CD8-positive, alpha-beta memory T cell (primary cell): ENCODE measurements at regions not wholly inside any gene's neighbourhood (a gene's known extent, or its start where the extent isn't known, plus 50 kb on each side); places are given as distances from the start of the nearest gene placed in this dataset.

Experiments used
- CTCF ChIA-PET: fragments of 350-600 bp; sonication (Branson Sonifier 250); formaldehyde crosslinking; loops from one replicate; lab custom pipeline; 2021; ENCODE audit warnings: antibody characterized with exemption; lab: Charles Lee
- POLR2A ChIA-PET: fragments of 350-600 bp; sonication (Branson Sonifier 250); formaldehyde crosslinking; loops from one replicate; lab custom pipeline; 2021; ENCODE audit warnings: antibody characterized with exemption; lab: Charles Lee
- DNase-seq, 5 donors: peaks; one replicate each; pipeline versions ENCODE4 v3.0.0 to v3.0.0-alpha.2; 2020 to 2022; ENCODE audit warnings: mixed read lengths in 1 of 5
- H3K27ac ChIP-seq: one replicate; pipeline ENCODE4 v1.7.0; 2013; ENCODE audit warnings: low read depth, mild to moderate bottlenecking, low read length, moderate library complexity
- H3K27me3 ChIP-seq: 2 replicates; pipeline ENCODE4 v1.7.0; 2013; ENCODE audit warnings: low read length, mild to moderate bottlenecking; ENCODE audit not compliant: insufficient read depth, poor library complexity, severe bottlenecking
- H3K36me3 ChIP-seq: 2 replicates; pipeline ENCODE4 v1.7.0; 2013; ENCODE audit warnings: mild to moderate bottlenecking, low read length, moderate library complexity; ENCODE audit not compliant: insufficient read depth
- H3K4me1 ChIP-seq: 2 replicates; pipeline ENCODE4 v1.7.0; 2013; ENCODE audit warnings: mild to moderate bottlenecking, low read length, moderate library complexity; ENCODE audit not compliant: insufficient read depth
- H3K4me3 ChIP-seq: 2 replicates; pipeline ENCODE4 v1.7.0; 2013; ENCODE audit warnings: mild to moderate bottlenecking, low read length
- H3K9me3 ChIP-seq: 2 replicates; pipeline ENCODE4 v1.7.0; 2013; ENCODE audit warnings: mild to moderate bottlenecking, low read length
- H3K27ac Mint-ChIP-seq, 8 donors: one replicate each; pipeline ENCODE4 v1.8.0; 2020 to 2021; ENCODE audit warnings: mixed read lengths in 8 of 8, mild to moderate bottlenecking in 6 of 8, inconsistent platforms in 3 of 8, moderate library complexity in 3 of 8
- H3K27me3 Mint-ChIP-seq, 2 donors: one replicate each; pipeline ENCODE4 v1.8.0; 2020 to 2021; ENCODE audit warnings: mixed read lengths in 2 of 2, mild to moderate bottlenecking in 1 of 2, moderate library complexity in 1 of 2
- H3K36me3 Mint-ChIP-seq, 3 donors: one replicate each; pipeline ENCODE4 v1.8.0; 2020 to 2021; ENCODE audit warnings: mixed read lengths in 3 of 3, inconsistent platforms in 1 of 3, mild to moderate bottlenecking in 1 of 3
- H3K4me1 Mint-ChIP-seq, 3 donors: one replicate each; pipeline ENCODE4 v1.8.0; 2020 to 2021; ENCODE audit warnings: mixed read lengths in 3 of 3, inconsistent platforms in 1 of 3, mild to moderate bottlenecking in 1 of 3
- H3K4me3 Mint-ChIP-seq, 7 donors: one replicate each; pipeline ENCODE4 v1.8.0; 2020 to 2021; ENCODE audit warnings: mixed read lengths in 7 of 7, mild to moderate bottlenecking in 6 of 7, moderate library complexity in 4 of 7, inconsistent platforms in 2 of 7
- H3K9me3 Mint-ChIP-seq, 5 donors: one replicate each; pipeline ENCODE4 v1.8.0; 2020 to 2022; ENCODE audit warnings: mixed read lengths in 5 of 5, mild to moderate bottlenecking in 3 of 5, moderate library complexity in 2 of 5, inconsistent platforms in 1 of 5

- H3K4me1 ChIP-seq: peaks cover 4% of the 10 kb centered on the region
- peaks cover 0 to 2% (median 0%) of the 10 kb centered on the region in 3 donors for H3K36me3 Mint-ChIP-seq
- H3K4me1 Mint-ChIP-seq: peaks cover 8 to 11% (median 10%) of the 10 kb centered on the region in 3 donors
- no peaks in the 10 kb centered on the region for H3K9me3 ChIP-seq
- no peak for DNase-seq
- no peak overlapping the region for H3K27ac ChIP-seq
- CTCF ChIA-PET: no interaction called here
- H3K27me3 Mint-ChIP-seq: peaks cover 0 to 1% of the 10 kb centered on the region in 2 donors
- POLR2A ChIA-PET: no interaction called here
- H3K36me3 ChIP-seq: no peaks in the 10 kb centered on the region
- peaks cover 0 to 1% (median 0%) of the 10 kb centered on the region in 5 donors for H3K9me3 Mint-ChIP-seq
- H3K27ac Mint-ChIP-seq: no peak overlapping the region
- no peak overlapping the region for H3K4me3 ChIP-seq
- no peaks in the 10 kb centered on the region for H3K27me3 ChIP-seq
- no peak overlapping the region for H3K4me3 Mint-ChIP-seq
Observed at GRCh38 chr10:47053081-47053798, 142.0 kb downstream of the PTPN20 start.

GRCh38 chr10:47054974-47055373, 143.7 kb downstream of the PTPN20 start:
- Histone ChIP-seq H3K4me3 (no peak overlapping the region), H3K27me3 (no peaks in the 10 kb centered on the region), H3K27ac (no peak overlapping the region), H3K36me3 (no peaks in the 10 kb centered on the region), H3K9me3 (no peaks in the 10 kb centered on the region), H3K4me1 (no peaks in the 10 kb centered on the region)
- peaks cover 0 to 1% of the 10 kb centered on the region in 2 donors for H3K27me3 Mint-ChIP-seq
- H3K4me1 Mint-ChIP-seq: peaks cover 0 to 5% (median 0%) of the 10 kb centered on the region in 3 donors
- ChIA-PET POLR2A (no interaction called here), CTCF (no interaction called here)
- H3K9me3 Mint-ChIP-seq: peaks cover 0 to 1% (median 0%) of the 10 kb centered on the region in 5 donors
- no peak overlapping the region for H3K27ac Mint-ChIP-seq
- no peak overlapping the region for H3K4me3 Mint-ChIP-seq
- H3K36me3 Mint-ChIP-seq: peaks cover 0 to 2% (median 0%) of the 10 kb centered on the region in 3 donors
- no peak for DNase-seq

DNA sequence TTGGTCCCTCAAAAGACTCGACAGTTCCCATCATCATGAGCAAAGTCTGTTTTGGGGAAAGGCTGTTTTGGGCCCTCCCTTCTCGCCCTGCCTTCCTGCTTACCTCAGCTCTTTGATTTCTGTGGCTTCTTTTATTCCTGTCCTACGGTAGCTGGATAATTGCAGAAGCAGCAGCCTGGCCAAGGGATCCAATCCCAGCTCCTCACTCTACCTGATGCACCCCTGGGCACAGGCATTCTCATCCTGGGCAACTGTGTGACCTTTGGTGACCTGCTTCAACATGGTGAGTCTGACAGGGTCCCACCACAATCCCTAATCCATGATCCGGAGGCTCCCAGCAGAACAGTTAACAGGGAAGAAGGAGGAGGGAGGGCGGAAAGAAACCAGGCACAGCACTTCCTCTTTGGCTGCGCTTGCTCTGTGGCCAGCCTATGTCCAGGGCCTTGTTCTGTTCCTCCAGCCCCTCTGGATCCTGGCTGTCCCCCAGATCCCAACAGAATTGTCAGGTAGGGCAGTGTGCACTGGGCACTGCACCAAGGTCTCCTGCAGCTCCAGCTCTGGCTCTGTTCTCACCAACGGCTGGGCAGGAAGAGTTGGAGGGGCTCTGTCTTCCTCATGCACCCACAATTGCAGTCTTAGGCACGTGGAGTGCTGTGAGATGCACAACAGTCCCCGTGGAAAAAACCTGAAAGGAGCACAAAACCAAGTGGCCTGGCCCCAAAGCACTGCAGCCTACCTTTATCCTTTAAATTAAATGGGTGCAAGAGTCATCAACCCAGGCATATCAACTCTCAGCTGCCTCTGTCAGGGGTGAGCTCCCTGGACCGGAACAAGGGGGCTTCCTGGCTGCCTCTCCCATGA, 144.4 kb downstream of the PTPN20 start:
- Histone ChIP-seq H3K4me3 (no peak overlapping the region), H3K27me3 (no peaks in the 10 kb centered on the region), H3K36me3 (no peaks in the 10 kb centered on the region), H3K4me1 (no peaks in the 10 kb centered on the region), H3K9me3 (no peaks in the 10 kb centered on the region), H3K27ac (no peak overlapping the region)
- POLR2A ChIA-PET: no interaction called here
- CTCF ChIA-PET: interaction anchor here (0.9 kb wide), 1 partner anchor 8 kb away, joined by 4 read pairs; no protein-coding TSS in a partner anchor
- Mint-ChIP-seq H3K27me3 (peaks cover 0 to 1% of the 10 kb centered on the region in 2 donors), H3K4me3 (no peak overlapping the region), H3K27ac (no peak overlapping the region), H3K36me3 (peaks cover 0 to 2% (median 0%) of the 10 kb centered on the region in 3 donors), H3K9me3 (no peaks in the 10 kb centered on the region), H3K4me1 (peaks cover 0 to 5% (median 0%) of the 10 kb centered on the region in 3 donors)
- no peak for DNase-seq

DNA sequence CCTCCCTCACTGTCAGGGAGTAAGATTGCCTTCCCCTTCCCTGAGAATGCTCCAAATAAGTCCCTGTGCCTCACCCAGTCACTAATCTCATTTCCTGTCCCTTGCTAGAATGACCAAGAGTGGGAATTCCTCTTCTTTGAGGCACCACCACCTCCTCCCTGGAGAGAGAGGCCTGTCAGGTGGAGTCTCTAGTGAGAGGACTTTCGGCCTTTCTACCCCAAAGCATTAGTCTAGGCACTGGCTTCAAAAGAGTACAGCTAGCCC, 145.0 kb downstream of the PTPN20 start:
- Mint-ChIP-seq H3K4me3 (no peak overlapping the region), H3K27ac (no peak overlapping the region), H3K27me3 (peaks cover 0 to 1% of the 10 kb centered on the region in 2 donors), H3K4me1 (peaks cover 0 to 5% (median 0%) of the 10 kb centered on the region in 3 donors), H3K9me3 (no peaks in the 10 kb centered on the region), H3K36me3 (peaks cover 0 to 2% (median 0%) of the 10 kb centered on the region in 3 donors)
- H3K9me3 ChIP-seq: no peaks in the 10 kb centered on the region
- H3K27me3 ChIP-seq: no peaks in the 10 kb centered on the region
- DNase-seq: no peak
- no peaks in the 10 kb centered on the region for H3K36me3 ChIP-seq
- H3K27ac ChIP-seq: no peak overlapping the region
- POLR2A ChIA-PET: no interaction called here
- CTCF ChIA-PET: interaction anchor here (0.9 kb wide), 1 partner anchor 9 kb away, joined by 4 read pairs; no protein-coding TSS in a partner anchor
- H3K4me1 ChIP-seq: no peaks in the 10 kb centered on the region
- no peak overlapping the region for H3K4me3 ChIP-seq

DNA sequence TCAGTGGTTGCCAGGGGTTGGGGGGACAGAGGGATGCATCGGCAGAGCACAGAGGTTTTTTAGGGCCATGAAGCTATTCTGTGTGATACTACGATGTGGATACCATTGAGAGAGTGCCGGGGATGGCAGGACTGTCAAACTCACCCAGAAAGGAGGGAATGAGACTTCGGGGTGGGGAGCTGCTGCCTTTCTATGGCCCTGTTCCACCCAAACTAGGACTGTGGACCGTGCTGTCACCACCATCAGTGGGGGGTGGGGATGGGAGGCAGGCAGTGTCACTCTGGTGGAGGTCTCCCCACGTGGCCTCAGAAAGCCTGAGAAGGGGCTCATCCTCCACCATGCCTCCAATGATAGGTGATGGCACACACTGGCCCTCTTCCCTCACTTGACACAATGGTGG, 146.2 kb downstream of the PTPN20 start:
- no peak overlapping the region for H3K27ac ChIP-seq
- POLR2A ChIA-PET: no interaction called here
- CTCF ChIA-PET: no interaction called here

DNA sequence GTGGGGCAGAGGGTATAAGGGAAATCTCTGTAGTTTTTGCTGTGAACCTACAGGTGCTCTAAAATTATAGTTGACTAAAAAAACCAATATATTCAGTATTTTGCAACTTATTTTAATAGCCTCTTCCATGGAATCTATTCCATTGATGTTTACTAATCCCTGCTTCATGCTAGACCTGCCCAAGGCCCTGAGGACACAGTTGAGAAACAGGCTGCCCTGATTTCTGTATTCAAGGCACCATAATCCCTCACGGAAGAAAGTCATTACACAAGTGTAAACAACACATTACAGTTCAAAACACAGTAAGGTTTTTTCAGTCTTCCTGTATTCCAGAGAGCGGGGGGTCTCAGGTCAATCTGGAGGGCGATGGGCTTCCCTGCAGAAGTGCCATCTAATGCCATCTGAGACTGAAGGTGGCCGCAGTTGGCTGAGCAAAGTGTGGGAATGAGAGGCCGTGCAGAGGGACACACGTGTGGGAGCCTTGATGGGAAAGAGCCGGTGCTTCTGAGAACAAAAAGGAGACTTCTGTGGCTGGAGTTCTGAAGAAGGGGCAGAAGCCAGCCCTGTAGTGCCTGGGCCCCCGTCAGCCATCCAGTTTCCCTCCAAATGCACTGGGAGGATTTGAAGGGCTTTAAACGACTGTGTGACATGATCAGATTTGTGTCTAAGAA, 146.9 kb downstream of the PTPN20 start:
- Histone ChIP-seq H3K9me3 (no peaks in the 10 kb centered on the region), H3K27me3 (no peaks in the 10 kb centered on the region), H3K27ac (no peak overlapping the region), H3K36me3 (no peaks in the 10 kb centered on the region), H3K4me1 (no peaks in the 10 kb centered on the region), H3K4me3 (no peak overlapping the region)
- no peaks in the 10 kb centered on the region for H3K36me3 Mint-ChIP-seq
- H3K4me1 Mint-ChIP-seq: peaks cover 0 to 5% (median 0%) of the 10 kb centered on the region in 3 donors
- H3K27me3 Mint-ChIP-seq: peaks cover 0 to 1% of the 10 kb centered on the region in 2 donors
- DNase-seq: no peak
- ChIA-PET POLR2A (no interaction called here), CTCF (interaction anchor here (1.0 kb wide), 1 partner anchor 11 kb away, joined by 4 read pairs; no protein-coding TSS in a partner anchor)
- H3K9me3 Mint-ChIP-seq: no peaks in the 10 kb centered on the region
- H3K27ac Mint-ChIP-seq: no peak overlapping the region
- no peak overlapping the region for H3K4me3 Mint-ChIP-seq

More for the DNA sequence above, 146.2 kb downstream of the PTPN20 start:
- Histone ChIP-seq H3K9me3 (no peaks in the 10 kb centered on the region), H3K4me1 (no peaks in the 10 kb centered on the region), H3K27me3 (no peaks in the 10 kb centered on the region), H3K36me3 (no peaks in the 10 kb centered on the region), H3K4me3 (no peak overlapping the region)
- peaks cover 0 to 2% (median 0%) of the 10 kb centered on the region in 3 donors for H3K36me3 Mint-ChIP-seq
- no peak overlapping the region for H3K4me3 Mint-ChIP-seq
- peaks cover 0 to 5% (median 0%) of the 10 kb centered on the region in 3 donors for H3K4me1 Mint-ChIP-seq
- no peaks in the 10 kb centered on the region for H3K9me3 Mint-ChIP-seq
- no peak for DNase-seq
- H3K27me3 Mint-ChIP-seq: peaks cover 0 to 1% of the 10 kb centered on the region in 2 donors
- H3K27ac Mint-ChIP-seq: no peak overlapping the region

- no peak for DNase-seq
- Histone ChIP-seq H3K36me3 (no peaks in the 10 kb centered on the region), H3K4me1 (no peaks in the 10 kb centered on the region), H3K9me3 (no peaks in the 10 kb centered on the region), H3K4me3 (no peak overlapping the region), H3K27me3 (no peaks in the 10 kb centered on the region), H3K27ac (no peak overlapping the region)
- Mint-ChIP-seq H3K9me3 (no peaks in the 10 kb centered on the region), H3K27ac (no peak overlapping the region), H3K4me3 (no peak overlapping the region), H3K4me1 (peaks cover 0 to 5% (median 0%) of the 10 kb centered on the region in 3 donors), H3K36me3 (no peaks in the 10 kb centered on the region), H3K27me3 (peaks cover 0 to 1% of the 10 kb centered on the region in 2 donors)
- ChIA-PET CTCF (interaction anchor here (1.0 to 1.3 kb wide), 2 partner anchors 11 to 48 kb away, joined by 3 to 4 read pairs; no protein-coding TSS in a partner anchor), POLR2A (no interaction called here)
Observed at GRCh38 chr10:47058961-47059391, 147.7 kb downstream of the PTPN20 start.
